HEK293T (cell line): ENCODE measurements at regions not wholly inside any gene's neighbourhood (a gene's known extent, or its start where the extent isn't known, plus 50 kb on each side); places are given as distances from the start of the nearest gene placed in this dataset.

ENCODE experiments used
- CTCF ChIA-PET: fragments of 350-600 bp; formaldehyde crosslinking; extraction: SDS; loops from one replicate; lab custom pipeline; 2021; ENCODE audit warnings: antibody characterized with exemption, inconsistent platforms; lab: Yijun Ruan, JAX
- POLR2A ChIA-PET: fragments of 350-600 bp; formaldehyde crosslinking; extraction: SDS; loops from one replicate; lab custom pipeline; 2020; ENCODE audit warnings: antibody characterized with exemption, inconsistent platforms; lab: Yijun Ruan, JAX
- DNase-seq: peaks from one replicate; pipeline ENCODE4 v3.0.0; 2012; ENCODE audit warnings: mixed read lengths; ENCODE audit errors: extremely low spot score
- ARNT ChIP-seq: fragments of 450-650 bp; IDR thresholded peaks from 2 replicates; pipeline ENCODE4 v1.6.1; 2017; ENCODE audit warnings: mild to moderate bottlenecking
- BHLHE40 ChIP-seq: fragments of 450-650 bp; IDR thresholded peaks from 2 replicates; pipeline ENCODE4 v1.6.1; 2016; ENCODE audit warnings: mild to moderate bottlenecking, moderate library complexity, borderline replicate concordance
- CTBP1 ChIP-seq: fragments of 450-650 bp; IDR thresholded peaks from 2 replicates; pipeline ENCODE4 v1.6.1; 2016; ENCODE audit warnings: borderline replicate concordance
- ELF4 ChIP-seq: fragments of 450-650 bp; IDR thresholded peaks from 2 replicates; pipeline ENCODE4 v1.6.1; 2017; ENCODE audit warnings: antibody characterized with exemption
- FOXA1 ChIP-seq: fragments of 450-650 bp; IDR thresholded peaks from 2 replicates; pipeline ENCODE4 v1.6.1; 2016; ENCODE audit warnings: mild to moderate bottlenecking
- FOXK2 ChIP-seq: fragments of 450-650 bp; IDR thresholded peaks from 2 replicates; pipeline ENCODE4 v1.6.1; 2016; ENCODE audit warnings: mild to moderate bottlenecking
- FOXM1 ChIP-seq: fragments of 450-650 bp; IDR thresholded peaks from 2 replicates; pipeline ENCODE4 v1.6.1; 2017; ENCODE audit warnings: mild to moderate bottlenecking, borderline replicate concordance
- HDGF ChIP-seq: fragments of 450-650 bp; IDR thresholded peaks from 2 replicates; pipeline ENCODE4 v1.6.1; 2017; ENCODE audit warnings: antibody characterized with exemption, borderline replicate concordance
- L3MBTL2 ChIP-seq: fragments of 450-650 bp; conservative IDR thresholded peaks from 2 replicates; pipeline ENCODE4 v1.6.1; 2016; ENCODE audit warnings: mild to moderate bottlenecking
- LEF1 ChIP-seq: fragments of 450-650 bp; IDR thresholded peaks from 2 replicates; pipeline ENCODE4 v1.6.1; 2017; ENCODE audit warnings: mild to moderate bottlenecking, borderline replicate concordance
- NFRKB ChIP-seq: fragments of 450-650 bp; IDR thresholded peaks from 2 replicates; pipeline ENCODE4 v1.6.1; 2016; ENCODE audit warnings: mild to moderate bottlenecking, moderate library complexity
- SP1 ChIP-seq: fragments of 450-650 bp; IDR thresholded peaks from 2 replicates; pipeline ENCODE4 v1.6.1; 2017
- SUZ12 ChIP-seq: fragments of 450-650 bp; IDR thresholded peaks from 2 replicates; pipeline ENCODE4 v1.6.1; 2016; ENCODE audit warnings: mild to moderate bottlenecking
- TARDBP ChIP-seq: fragments of 450-650 bp; IDR thresholded peaks from 2 replicates; pipeline ENCODE4 v1.6.1; 2016
- ZNF384 ChIP-seq: fragments of 450-650 bp; IDR thresholded peaks from 2 replicates; pipeline ENCODE4 v1.6.1; 2016
- TF ChIP-seq, protein P1 (sequence below): fragments of 450-650 bp; IDR thresholded peaks from 2 replicates; pipeline ENCODE4 v1.6.1; 2016

DNA sequence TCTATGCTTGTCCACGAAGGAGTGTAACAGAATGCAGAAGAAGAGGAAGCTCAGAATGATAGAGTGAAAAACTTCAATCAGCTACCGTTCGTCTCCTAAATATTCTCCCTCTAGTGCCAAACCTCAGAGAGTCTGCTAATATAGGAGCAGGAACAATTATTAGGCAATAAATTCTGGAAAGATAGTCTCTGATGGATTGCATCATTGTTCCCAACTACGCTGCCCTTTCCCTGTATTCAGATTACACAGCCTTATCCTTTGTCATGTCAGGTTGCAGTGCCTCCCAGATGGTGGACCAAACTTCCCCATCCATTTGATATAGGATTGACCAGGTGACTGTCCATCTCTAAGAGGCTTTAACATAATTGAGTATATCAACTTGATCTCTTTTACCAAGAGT is 811.5 kb upstream of the CHAC2 start:
- POLR2A ChIA-PET = no interaction called here
- CTCF ChIA-PET = no interaction called here

DNA sequence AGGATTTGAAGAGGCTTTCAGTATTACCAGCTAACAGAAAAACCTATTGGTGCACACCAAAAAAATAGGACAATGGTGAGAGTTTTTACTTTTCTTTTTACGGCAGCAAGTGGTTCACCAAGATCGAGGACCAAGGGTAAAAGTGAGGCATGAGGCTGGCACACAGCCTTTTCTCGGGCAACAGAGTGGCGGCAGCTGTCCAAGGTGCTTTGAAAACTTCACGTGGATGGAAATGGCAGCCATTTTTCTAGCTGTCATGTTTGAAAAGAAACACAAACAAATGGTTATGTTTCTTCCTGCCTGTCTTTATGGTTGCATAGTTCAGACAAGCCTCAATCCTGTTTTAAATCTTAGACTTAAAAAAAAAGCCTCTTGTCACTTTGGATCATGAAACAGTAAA is 812.5 kb upstream of the CHAC2 start:
- CTCF ChIA-PET = no interaction called here
- POLR2A ChIA-PET = no interaction called here
- TF ChIP-seq SUZ12 (no peak), FOXA1 (no peak), TARDBP (no peak), BHLHE40 (no peak), NFRKB (no peak), ZNF384 (no peak), ELF4 (no peak), L3MBTL2 (no peak), FOXM1 (no peak), HDGF (no peak), ARNT (no peak), LEF1 (no peak), FOXK2 (no peak), SP1 (no peak), CTBP1 (no peak)
- TF ChIP-seq, protein P1, sequence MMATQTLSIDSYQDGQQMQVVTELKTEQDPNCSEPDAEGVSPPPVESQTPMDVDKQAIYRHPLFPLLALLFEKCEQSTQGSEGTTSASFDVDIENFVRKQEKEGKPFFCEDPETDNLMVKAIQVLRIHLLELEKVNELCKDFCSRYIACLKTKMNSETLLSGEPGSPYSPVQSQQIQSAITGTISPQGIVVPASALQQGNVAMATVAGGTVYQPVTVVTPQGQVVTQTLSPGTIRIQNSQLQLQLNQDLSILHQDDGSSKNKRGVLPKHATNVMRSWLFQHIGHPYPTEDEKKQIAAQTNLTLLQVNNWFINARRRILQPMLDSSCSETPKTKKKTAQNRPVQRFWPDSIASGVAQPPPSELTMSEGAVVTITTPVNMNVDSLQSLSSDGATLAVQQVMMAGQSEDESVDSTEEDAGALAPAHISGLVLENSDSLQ = no peak
- no peak for DNase-seq

More for the DNA sequence above, 811.5 kb upstream of the CHAC2 start:
- no peak for TF ChIP-seq FOXK2
- TF ChIP-seq ZNF384 = no peak
- no peak for TF ChIP-seq LEF1
- no peak for TF ChIP-seq TARDBP
- TF ChIP-seq L3MBTL2 = no peak
- TF ChIP-seq, protein P1 = no peak
- TF ChIP-seq SP1 = no peak
- TF ChIP-seq HDGF = no peak
- no peak for TF ChIP-seq FOXM1
- no peak for TF ChIP-seq BHLHE40
- no peak for TF ChIP-seq SUZ12
- TF ChIP-seq CTBP1 = no peak
- no peak for TF ChIP-seq ARNT
- TF ChIP-seq ELF4 = no peak
- TF ChIP-seq FOXA1 = no peak
- TF ChIP-seq NFRKB = no peak
- DNase-seq = no peak

DNA sequence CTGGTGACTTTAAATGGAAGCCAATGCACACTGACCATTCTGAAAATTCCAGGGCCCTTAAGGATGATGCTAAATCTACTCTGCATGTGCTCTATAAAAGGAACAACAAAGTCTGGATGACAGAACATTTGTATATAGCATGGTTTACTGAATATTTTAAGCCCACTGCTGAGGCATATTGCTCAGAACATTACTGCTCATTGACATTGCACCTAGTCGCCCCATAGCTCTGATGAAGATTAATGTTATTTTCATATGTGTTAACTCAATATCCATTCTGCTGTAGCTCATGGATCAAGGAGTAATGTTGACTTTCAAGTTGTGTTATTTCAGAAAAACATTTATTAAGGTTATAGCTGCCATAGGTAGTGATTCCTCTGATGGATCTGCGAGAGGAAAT is 827.5 kb upstream of the CHAC2 start:
- POLR2A ChIA-PET = no interaction called here
- CTCF ChIA-PET = no interaction called here
- no peak for TF ChIP-seq NFRKB
- TF ChIP-seq HDGF = no peak
- TF ChIP-seq FOXA1 = no peak
- TF ChIP-seq CTBP1 = no peak
- TF ChIP-seq FOXM1 = no peak
- TF ChIP-seq ARNT = no peak
- no peak for TF ChIP-seq ELF4
- TF ChIP-seq SP1 = no peak
- no peak for TF ChIP-seq BHLHE40
- no peak for TF ChIP-seq TARDBP
- TF ChIP-seq SUZ12 = no peak
- no peak for TF ChIP-seq ZNF384
- no peak for TF ChIP-seq L3MBTL2
- no peak for TF ChIP-seq FOXK2
- TF ChIP-seq, protein P1 = no peak
- no peak for TF ChIP-seq LEF1
- DNase-seq = no peak

DNA sequence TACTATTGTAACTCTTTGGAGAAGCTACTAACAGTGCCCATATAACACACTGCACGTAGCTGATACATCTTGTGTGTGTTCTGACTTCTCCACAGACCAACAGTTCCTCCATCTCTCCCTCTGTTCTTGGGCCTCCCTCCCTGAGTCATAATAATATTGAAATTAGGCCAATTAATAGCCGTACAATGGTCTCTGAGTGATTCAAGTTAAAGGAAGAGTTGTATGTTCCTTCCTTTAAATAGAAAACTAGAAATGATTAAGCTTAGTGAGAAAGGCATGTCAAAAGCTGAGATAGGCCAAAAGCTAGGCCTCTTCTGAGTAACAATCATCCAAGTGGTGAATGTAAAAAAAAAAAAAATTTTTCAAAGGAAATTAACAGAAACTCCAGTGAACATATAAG is 828.4 kb upstream of the CHAC2 start:
- TF ChIP-seq NFRKB = no peak
- no peak for TF ChIP-seq CTBP1
- TF ChIP-seq, protein P1 = no peak
- TF ChIP-seq ELF4 = no peak
- TF ChIP-seq FOXK2 = no peak
- TF ChIP-seq SP1 = no peak
- no peak for TF ChIP-seq L3MBTL2
- TF ChIP-seq FOXM1 = no peak
- no peak for TF ChIP-seq HDGF
- no peak for TF ChIP-seq SUZ12
- no peak for TF ChIP-seq ZNF384
- TF ChIP-seq FOXA1 = no peak
- no peak for TF ChIP-seq BHLHE40
- no peak for TF ChIP-seq TARDBP
- TF ChIP-seq ARNT = no peak
- TF ChIP-seq LEF1 = no peak
- CTCF ChIA-PET = no interaction called here
- POLR2A ChIA-PET = no interaction called here
- no peak for DNase-seq

DNA sequence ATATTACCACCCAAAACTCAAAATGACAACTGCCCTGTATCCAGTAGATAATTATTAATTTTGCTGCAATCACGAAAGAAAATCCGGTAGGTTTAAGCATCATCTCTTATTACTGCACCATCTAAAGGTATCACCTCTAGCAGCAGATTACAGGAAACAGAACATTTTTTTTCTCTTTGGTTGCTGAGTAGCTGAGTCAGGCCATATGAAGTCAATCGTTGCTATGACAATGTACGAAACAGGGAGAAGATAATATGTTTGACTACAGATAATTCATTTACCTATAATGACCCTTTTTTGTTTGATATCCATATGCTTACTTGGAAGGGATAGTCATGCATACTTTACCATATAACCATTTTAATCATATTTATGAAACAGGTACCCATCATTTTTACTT is 831.6 kb upstream of the CHAC2 start:
- ChIA-PET CTCF (no interaction called here), POLR2A (no interaction called here)

More for the DNA sequence above, 831.6 kb upstream of the CHAC2 start:
- no peak for TF ChIP-seq NFRKB
- TF ChIP-seq FOXA1 = no peak
- TF ChIP-seq L3MBTL2 = no peak
- TF ChIP-seq SP1 = no peak
- DNase-seq = no peak
